Trophoblast cell (in vitro differentiated cells and primary cell): ENCODE measurements at regions not wholly inside any gene's neighbourhood (a gene's known extent, or its start where the extent isn't known, plus 50 kb on each side); places are given as distances from the start of the nearest gene placed in this dataset.
"Not testable (repeated sequence)": the region's sequence is repeated elsewhere in the genome, so short reads cannot be mapped to it uniquely, and the experiment has no call there.

Experiments used
- DNase-seq, 2 donors: peaks; one replicate each; pipeline ENCODE4 v3.0.0-alpha.2; 2016
- H2AFZ ChIP-seq: 2 replicates; pipeline ENCODE4 v1.6.1; 2013; ENCODE audit warnings: low read length, moderate library complexity, mild to moderate bottlenecking; ENCODE audit not compliant: insufficient read depth, poor library complexity
- H2AK5ac ChIP-seq: 2 replicates; pipeline ENCODE4 v1.6.1; 2013; ENCODE audit warnings: mild to moderate bottlenecking, low read length
- H2BK120ac ChIP-seq: 2 replicates; pipeline ENCODE4 v1.6.1; 2013; ENCODE audit warnings: low read length, mild to moderate bottlenecking, moderate library complexity; ENCODE audit not compliant: insufficient read depth, poor library complexity
- H2BK12ac ChIP-seq: 2 replicates; pipeline ENCODE4 v1.6.1; 2013; ENCODE audit warnings: mild to moderate bottlenecking, low read length, moderate library complexity
- H2BK5ac ChIP-seq: 2 replicates; pipeline ENCODE4 v1.6.1; 2013; ENCODE audit warnings: low read length, low read depth, moderate library complexity, mild to moderate bottlenecking; ENCODE audit not compliant: poor library complexity
- H3K14ac ChIP-seq: 2 replicates; pipeline ENCODE4 v1.6.1; 2013; ENCODE audit warnings: mild to moderate bottlenecking, low read length
- H3K18ac ChIP-seq: 2 replicates; pipeline ENCODE4 v1.6.1; 2013; ENCODE audit warnings: mild to moderate bottlenecking, low read length
- H3K23ac ChIP-seq: 2 replicates; pipeline ENCODE4 v1.6.1; 2013; ENCODE audit warnings: low read length
- H3K27ac ChIP-seq: 2 replicates; pipeline ENCODE4 v1.5.1; 2013; ENCODE audit warnings: low read depth, mild to moderate bottlenecking, inconsistent platforms, low read length, moderate library complexity
- H3K27me3 ChIP-seq: 2 replicates; pipeline ENCODE4 v1.6.1; 2013; ENCODE audit warnings: inconsistent platforms, mild to moderate bottlenecking, low read length, moderate library complexity; ENCODE audit not compliant: insufficient read depth
- H3K36me3 ChIP-seq, 2 experiments: 1 replicate in 1 of 2; 2 replicates in 1 of 2; pipeline ENCODE4 v1.6.1; 2013; ENCODE audit warnings: low read length in 2 of 2, mild to moderate bottlenecking in 2 of 2, moderate library complexity in 1 of 2; ENCODE audit not compliant: insufficient read depth in 2 of 2, control insufficient read depth in 1 of 2
- H3K4ac ChIP-seq: 2 replicates; pipeline ENCODE4 v1.6.1; 2013; ENCODE audit warnings: low read depth, mild to moderate bottlenecking, low read length, moderate library complexity
- H3K4me1 ChIP-seq, 2 experiments: 1 replicate in 1 of 2; 2 replicates in 1 of 2; pipeline ENCODE4 v1.6.1; 2013; ENCODE audit warnings: low read length in 2 of 2, mild to moderate bottlenecking in 2 of 2, moderate library complexity in 1 of 2; ENCODE audit not compliant: insufficient read depth in 2 of 2, control insufficient read depth in 1 of 2
- H3K4me2 ChIP-seq: 2 replicates; pipeline ENCODE4 v1.6.1; 2013; ENCODE audit warnings: inconsistent platforms, mild to moderate bottlenecking, low read length, moderate library complexity
- H3K4me3 ChIP-seq: 2 replicates; pipeline ENCODE4 v1.5.1; 2013; ENCODE audit warnings: mild to moderate bottlenecking, low read depth, low read length, inconsistent platforms
- H3K79me1 ChIP-seq: one replicate; pipeline ENCODE4 v1.6.1; 2013; ENCODE audit warnings: low read length
- H3K79me2 ChIP-seq: 2 replicates; pipeline ENCODE4 v1.6.1; 2013; ENCODE audit warnings: low read length, mild to moderate bottlenecking; ENCODE audit not compliant: control insufficient read depth, insufficient read depth, poor library complexity
- H3K9ac ChIP-seq: 2 replicates; pipeline ENCODE4 v1.6.1; 2013; ENCODE audit warnings: mild to moderate bottlenecking, low read length
- H3K9me3 ChIP-seq: 2 replicates; pipeline ENCODE4 v1.6.1; 2013; ENCODE audit warnings: low read depth, mild to moderate bottlenecking, control low read depth, inconsistent platforms, low read length; ENCODE audit not compliant: insufficient read depth
- H4K12ac ChIP-seq: 2 replicates; pipeline ENCODE4 v1.6.1; 2013; ENCODE audit warnings: low read depth, mild to moderate bottlenecking, low read length, moderate library complexity
- H4K8ac ChIP-seq: 2 replicates; pipeline ENCODE4 v1.6.1; 2013; ENCODE audit warnings: low read depth, mild to moderate bottlenecking, low read length, moderate library complexity
- H4K91ac ChIP-seq: one replicate; pipeline ENCODE4 v1.6.1; 2013; ENCODE audit warnings: low read depth, mild to moderate bottlenecking, low read length, moderate library complexity
- WGBS: extraction: QIAGEN DNeasy Blood & Tissue Kit; methylation state at CpG from one replicate; pipeline ENCODE4 v1.1.7; 2013; ENCODE audit warnings: missing lambda C conversion rate; ENCODE audit not compliant: insufficient read length, insufficient coverage; ENCODE audit errors: extremely low coverage; 5-methylcytosine and 5-hydroxymethylcytosine counted together

DNA sequence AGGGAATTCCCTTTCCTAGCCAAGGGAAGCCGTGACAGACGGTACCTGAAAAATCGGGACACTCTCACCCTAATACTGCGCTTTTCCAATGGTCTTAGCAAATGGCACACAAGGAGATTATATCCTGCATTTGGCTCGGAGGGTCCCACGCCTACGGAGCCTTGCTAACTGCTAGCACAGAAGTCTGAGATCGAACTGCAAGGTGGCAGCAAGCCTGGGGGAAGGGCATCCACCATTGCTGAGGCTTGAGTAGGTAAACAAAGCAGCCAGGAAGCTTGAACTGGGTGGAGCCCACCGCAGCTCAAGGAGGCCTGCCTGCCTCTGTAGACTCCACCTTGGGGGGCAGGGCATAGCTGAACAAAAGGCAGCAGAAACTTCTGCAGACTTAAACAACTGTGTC, 560.6 kb downstream of the SOX5 start:
- H3K23ac ChIP-seq, H3K14ac ChIP-seq, H3K4me2 ChIP-seq, H2AK5ac ChIP-seq, H3K4me1 ChIP-seq, DNase-seq, H2BK120ac ChIP-seq, H2AFZ ChIP-seq, H3K27me3 ChIP-seq, H3K4ac ChIP-seq, H2BK5ac ChIP-seq, H4K91ac ChIP-seq, H3K36me3 ChIP-seq, H3K9ac ChIP-seq, H3K79me2 ChIP-seq, H3K27ac ChIP-seq, H3K79me1 ChIP-seq, H3K18ac ChIP-seq, H2BK12ac ChIP-seq, H4K8ac ChIP-seq, H4K12ac ChIP-seq, H3K4me3 ChIP-seq, H3K9me3 ChIP-seq: not testable (repeated sequence)
- no CpG with 5 or more reads among the region's 9 CpGs for WGBS

DNA sequence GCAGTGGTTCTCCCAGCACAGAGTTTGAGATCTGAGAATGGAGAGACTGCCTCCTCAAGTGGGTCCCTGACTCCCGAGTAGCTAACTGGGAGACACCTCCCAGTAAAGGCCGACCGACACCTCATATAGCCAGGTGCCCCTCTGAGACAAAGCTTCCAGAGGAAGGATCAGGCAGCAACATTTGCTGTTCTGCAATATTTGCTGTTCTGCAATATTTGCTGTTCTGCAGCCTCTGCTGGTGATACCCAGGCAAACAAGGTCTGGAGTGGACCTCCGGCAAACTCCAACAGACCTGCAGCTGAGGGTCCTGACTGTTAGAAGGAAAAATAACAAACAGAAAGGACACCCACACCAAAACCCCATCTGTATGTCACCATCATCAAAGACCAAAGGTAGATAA, 560.2 kb downstream of the SOX5 start:
- not testable (repeated sequence) for H4K91ac ChIP-seq, H3K9me3 ChIP-seq, H3K14ac ChIP-seq, H2AK5ac ChIP-seq, H3K4me1 ChIP-seq, H3K4ac ChIP-seq, H3K4me3 ChIP-seq, H3K9ac ChIP-seq, H3K23ac ChIP-seq, H3K79me1 ChIP-seq, H3K27ac ChIP-seq, H2BK120ac ChIP-seq, H4K8ac ChIP-seq, DNase-seq, H2BK5ac ChIP-seq, H3K27me3 ChIP-seq, H2AFZ ChIP-seq, H3K79me2 ChIP-seq, H4K12ac ChIP-seq, H3K4me2 ChIP-seq, H3K18ac ChIP-seq, H3K36me3 ChIP-seq, H2BK12ac ChIP-seq
- WGBS: no CpG with 5 or more reads among the region's 4 CpGs

DNA sequence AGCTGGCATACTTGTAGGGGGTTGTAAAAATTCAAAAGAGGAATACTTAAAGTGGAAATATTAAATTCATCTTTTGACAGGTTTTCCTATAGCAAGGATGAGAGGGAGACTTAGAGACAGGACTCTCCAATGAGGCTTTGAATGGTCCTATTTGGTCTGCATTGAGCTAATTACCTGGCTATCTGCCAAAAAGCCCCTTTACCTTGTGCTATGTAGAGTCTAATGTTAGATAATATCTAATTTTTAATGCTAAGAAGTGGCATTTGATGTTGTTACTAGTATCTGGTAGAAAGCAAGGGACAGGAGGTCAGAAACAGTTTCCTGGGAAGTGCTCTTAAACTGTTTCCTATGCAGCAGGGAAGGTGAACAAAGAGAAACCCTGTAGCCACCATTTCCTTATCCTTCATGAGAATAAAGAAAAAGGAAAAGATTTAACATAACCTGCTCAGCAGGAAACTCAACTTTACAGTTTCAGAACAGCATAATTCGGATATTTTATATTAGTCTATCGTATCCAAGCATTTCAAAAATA, 550.0 kb downstream of the SOX5 start:
- Histone ChIP-seq H3K9me3 (no peaks in the 10 kb centered on the region), H3K79me2 (no peaks in the 10 kb centered on the region), H2BK120ac (no peak overlapping the region), H2AFZ (no peak overlapping the region), H3K27ac (no peak overlapping the region), H4K8ac (no peak overlapping the region), H2BK5ac (no peak overlapping the region), H3K4me2 (no peak overlapping the region), H3K23ac (no peak overlapping the region), H3K36me3 (no peaks in the 10 kb centered on the region), H3K9ac (no peak overlapping the region), H4K91ac (no peak overlapping the region), H3K18ac (no peak overlapping the region), H2AK5ac (no peak overlapping the region), H3K79me1 (no peaks in the 10 kb centered on the region), H3K4me1 (no peaks in the 10 kb centered on the region), H2BK12ac (no peak overlapping the region), H3K4ac (no peak overlapping the region), H3K27me3 (no peaks in the 10 kb centered on the region), H3K14ac (no peak overlapping the region), H3K4me3 (no peak overlapping the region), H4K12ac (no peak overlapping the region)
- WGBS: no CpG with 5 or more reads among the region's 2 CpGs
- no peak for DNase-seq

DNA sequence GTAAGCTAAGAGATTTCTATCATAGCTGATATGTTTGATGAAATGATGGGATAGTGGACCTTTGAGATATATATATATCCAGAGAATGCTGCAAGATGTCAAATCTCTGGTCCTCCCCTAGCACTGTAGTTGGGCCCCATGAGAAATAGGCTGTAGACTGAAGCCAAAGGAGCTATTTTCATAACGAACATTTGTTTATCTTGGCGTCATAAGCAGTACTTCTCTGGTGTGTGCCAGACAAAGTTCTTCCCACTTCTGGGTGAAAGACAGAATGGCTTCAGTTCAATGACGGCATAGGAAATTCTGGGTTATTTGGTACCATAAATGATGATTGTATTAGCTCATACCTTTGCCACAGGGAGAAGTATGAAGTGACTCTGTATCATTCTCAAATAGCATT, 534.3 kb downstream of the SOX5 start:
- Histone ChIP-seq H3K9ac (no peak overlapping the region), H3K14ac (no peak overlapping the region), H3K36me3 (no peaks in the 10 kb centered on the region), H4K12ac (no peak overlapping the region), H3K23ac (no peak overlapping the region), H2BK5ac (no peak overlapping the region), H3K4me2 (no peak overlapping the region), H3K18ac (no peak overlapping the region), H3K27me3 (no peaks in the 10 kb centered on the region), H3K4me1 (no peaks in the 10 kb centered on the region), H3K27ac (no peak overlapping the region), H4K8ac (no peak overlapping the region), H2AFZ (no peak overlapping the region), H2BK120ac (no peak overlapping the region), H2AK5ac (no peak overlapping the region), H2BK12ac (no peak overlapping the region), H3K79me1 (no peaks in the 10 kb centered on the region), H3K4me3 (no peak overlapping the region), H3K79me2 (no peaks in the 10 kb centered on the region), H3K9me3 (no peaks in the 10 kb centered on the region), H3K4ac (no peak overlapping the region), H4K91ac (no peak overlapping the region)
- WGBS: no CpG with 5 or more reads among the region's 3 CpGs
- no peak for DNase-seq
